ENCODE measurements at regions not wholly inside any gene's neighbourhood (a gene's known extent, or its start where the extent isn't known, plus 50 kb on each side); places are given as distances from the start of the nearest gene placed in this dataset.

- TF ChIP-seq YY1 (IDR thresholded peaks at IDR 0.05; ENCODE audit: insufficient read depth, insufficient read length), result no peak
- no peak for TF ChIP-seq SUZ12 (IDR thresholded peaks at IDR 0.05; ENCODE audit: extremely low read depth, insufficient read depth, insufficient read length)
- no peak for TF ChIP-seq ZNF274 (IDR thresholded peaks at IDR 0.05; ENCODE audit: low read depth, low read length)
- H3K4me3 ChIP-seq (ENCODE audit: insufficient read length, low read depth), result no peak overlapping the region
- no peak for DNase-seq (ENCODE audit: low read depth, low spot score)
- no peaks in the 10 kb centered on the region for H3K27me3 ChIP-seq (ENCODE audit: insufficient read depth, insufficient read length)
- no peak overlapping the region for H3K9ac ChIP-seq (ENCODE audit: insufficient read length, low read depth)
- H3K4me1 ChIP-seq (ENCODE audit: insufficient read depth, insufficient read length), result no peaks in the 10 kb centered on the region
- no peaks in the 10 kb centered on the region for H3K9me3 ChIP-seq (ENCODE audit: insufficient read depth, low read length)
- no peaks in the 10 kb centered on the region for H3K36me3 ChIP-seq (ENCODE audit: insufficient read depth, insufficient read length, low read length)
Observed at GRCh38 chr9:11144746-11145145, 531.9 kb upstream of the PTPRD start.

GRCh38 chr9:11148189-11148588 is 535.4 kb upstream of the PTPRD start:
- no peak for TF ChIP-seq ZNF274 (IDR thresholded peaks at IDR 0.05; ENCODE audit: low read depth, low read length)
- TF ChIP-seq SUZ12 (IDR thresholded peaks at IDR 0.05; ENCODE audit: extremely low read depth, insufficient read depth, insufficient read length), result no peak
- no peak for TF ChIP-seq YY1 (IDR thresholded peaks at IDR 0.05; ENCODE audit: insufficient read depth, insufficient read length)
- Histone ChIP-seq H3K9me3 (ENCODE audit: insufficient read depth, low read length) (no peaks in the 10 kb centered on the region), H3K4me3 (ENCODE audit: insufficient read length, low read depth) (no peak overlapping the region), H3K4me1 (ENCODE audit: insufficient read depth, insufficient read length) (no peaks in the 10 kb centered on the region), H3K9ac (ENCODE audit: insufficient read length, low read depth) (no peak overlapping the region), H3K27me3 (ENCODE audit: insufficient read depth, insufficient read length) (no peaks in the 10 kb centered on the region), H3K36me3 (ENCODE audit: insufficient read depth, insufficient read length, low read length) (no peaks in the 10 kb centered on the region)
- DNase-seq (ENCODE audit: low read depth, low spot score), result no peak

GRCh38 chr9:11149065-11149464 is 536.3 kb upstream of the PTPRD start:
- TF ChIP-seq YY1 (IDR thresholded peaks at IDR 0.05; ENCODE audit: insufficient read depth, insufficient read length), result no peak
- no peak for TF ChIP-seq SUZ12 (IDR thresholded peaks at IDR 0.05; ENCODE audit: extremely low read depth, insufficient read depth, insufficient read length)
- no peak for TF ChIP-seq ZNF274 (IDR thresholded peaks at IDR 0.05; ENCODE audit: low read depth, low read length)
- H3K9me3 ChIP-seq (ENCODE audit: insufficient read depth, low read length), result no peaks in the 10 kb centered on the region
- H3K36me3 ChIP-seq (ENCODE audit: insufficient read depth, insufficient read length, low read length), result no peaks in the 10 kb centered on the region
- H3K9ac ChIP-seq (ENCODE audit: insufficient read length, low read depth), result no peak overlapping the region
- H3K4me3 ChIP-seq (ENCODE audit: insufficient read length, low read depth), result no peak overlapping the region
- no peaks in the 10 kb centered on the region for H3K27me3 ChIP-seq (ENCODE audit: insufficient read depth, insufficient read length)
- peak; percentile 30 for DNase-seq (ENCODE audit: low read depth, low spot score)
- H3K4me1 ChIP-seq (ENCODE audit: insufficient read depth, insufficient read length), result no peaks in the 10 kb centered on the region

GRCh38 chr9:11158063-11158462 is 545.3 kb upstream of the PTPRD start:
- no peaks in the 10 kb centered on the region for H3K36me3 ChIP-seq (ENCODE audit: insufficient read depth, insufficient read length, low read length)
- no peak overlapping the region for H3K9ac ChIP-seq (ENCODE audit: insufficient read length, low read depth)
- no peaks in the 10 kb centered on the region for H3K4me1 ChIP-seq (ENCODE audit: insufficient read depth, insufficient read length)
- no peaks in the 10 kb centered on the region for H3K27me3 ChIP-seq (ENCODE audit: insufficient read depth, insufficient read length)
- TF ChIP-seq SUZ12 (IDR thresholded peaks at IDR 0.05; ENCODE audit: extremely low read depth, insufficient read depth, insufficient read length) (no peak), YY1 (IDR thresholded peaks at IDR 0.05; ENCODE audit: insufficient read depth, insufficient read length) (no peak), ZNF274 (IDR thresholded peaks at IDR 0.05; ENCODE audit: low read depth, low read length) (no peak)
- no peak for DNase-seq (ENCODE audit: low read depth, low spot score)
- peaks cover 16% of the 10 kb centered on the region; the same call in 1 of the 2 replicates for H3K9me3 ChIP-seq (ENCODE audit: insufficient read depth, low read length)
- H3K4me3 ChIP-seq (ENCODE audit: insufficient read length, low read depth), result no peak overlapping the region

GRCh38 chr9:11158676-11159075 is 545.9 kb upstream of the PTPRD start:
- TF ChIP-seq ZNF274 (IDR thresholded peaks at IDR 0.05; ENCODE audit: low read depth, low read length), result no peak
- TF ChIP-seq YY1 (IDR thresholded peaks at IDR 0.05; ENCODE audit: insufficient read depth, insufficient read length), result no peak
- no peak for TF ChIP-seq SUZ12 (IDR thresholded peaks at IDR 0.05; ENCODE audit: extremely low read depth, insufficient read depth, insufficient read length)
- H3K36me3 ChIP-seq (ENCODE audit: insufficient read depth, insufficient read length, low read length), result no peaks in the 10 kb centered on the region
- H3K4me1 ChIP-seq (ENCODE audit: insufficient read depth, insufficient read length), result no peaks in the 10 kb centered on the region
- H3K27me3 ChIP-seq (ENCODE audit: insufficient read depth, insufficient read length), result no peaks in the 10 kb centered on the region
- H3K4me3 ChIP-seq (ENCODE audit: insufficient read length, low read depth), result no peak overlapping the region
- H3K9me3 ChIP-seq (ENCODE audit: insufficient read depth, low read length), result peaks cover 18% of the 10 kb centered on the region; the same call in 1 of the 2 replicates
- H3K9ac ChIP-seq (ENCODE audit: insufficient read length, low read depth), result no peak overlapping the region
- DNase-seq (ENCODE audit: low read depth, low spot score), result no peak

GRCh38 chr9:11159318-11159862 is 546.6 kb upstream of the PTPRD start:
- Histone ChIP-seq H3K9ac (ENCODE audit: insufficient read length, low read depth) (no peak overlapping the region), H3K36me3 (ENCODE audit: insufficient read depth, insufficient read length, low read length) (no peaks in the 10 kb centered on the region), H3K27me3 (ENCODE audit: insufficient read depth, insufficient read length) (no peaks in the 10 kb centered on the region), H3K9me3 (ENCODE audit: insufficient read depth, low read length) (peaks cover 18% of the 10 kb centered on the region; the same call in 1 of the 2 replicates), H3K4me3 (ENCODE audit: insufficient read length, low read depth) (no peak overlapping the region), H3K4me1 (ENCODE audit: insufficient read depth, insufficient read length) (no peaks in the 10 kb centered on the region)
- DNase-seq (ENCODE audit: low read depth, low spot score), result no peak
- TF ChIP-seq YY1 (IDR thresholded peaks at IDR 0.05; ENCODE audit: insufficient read depth, insufficient read length) (no peak), ZNF274 (IDR thresholded peaks at IDR 0.05; ENCODE audit: low read depth, low read length) (no peak), SUZ12 (IDR thresholded peaks at IDR 0.05; ENCODE audit: extremely low read depth, insufficient read depth, insufficient read length) (no peak)

GRCh38 chr9:11163843-11164242 is 551.0 kb upstream of the PTPRD start:
- no peak for DNase-seq (ENCODE audit: low read depth, low spot score)
- no peaks in the 10 kb centered on the region for H3K27me3 ChIP-seq (ENCODE audit: insufficient read depth, insufficient read length)
- TF ChIP-seq SUZ12 (IDR thresholded peaks at IDR 0.05; ENCODE audit: extremely low read depth, insufficient read depth, insufficient read length) (no peak), YY1 (IDR thresholded peaks at IDR 0.05; ENCODE audit: insufficient read depth, insufficient read length) (no peak), ZNF274 (IDR thresholded peaks at IDR 0.05; ENCODE audit: low read depth, low read length) (no peak)

More at GRCh38 chr9:11163843-11164242, 551.0 kb upstream of the PTPRD start:
- Histone ChIP-seq H3K36me3 (ENCODE audit: insufficient read depth, insufficient read length, low read length) (no peaks in the 10 kb centered on the region), H3K9me3 (ENCODE audit: insufficient read depth, low read length) (peaks cover 18% of the 10 kb centered on the region; the same call in 1 of the 2 replicates), H3K9ac (ENCODE audit: insufficient read length, low read depth) (no peak overlapping the region), H3K4me1 (ENCODE audit: insufficient read depth, insufficient read length) (no peaks in the 10 kb centered on the region), H3K4me3 (ENCODE audit: insufficient read length, low read depth) (no peak overlapping the region)
